Muscle layer of duodenum (tissue), 2 donors: ENCODE measurements at regions not wholly inside any gene's neighbourhood (a gene's known extent, or its start where the extent isn't known, plus 50 kb on each side); places are given as distances from the start of the nearest gene placed in this dataset.
"Not testable (repeated sequence)": the region's sequence is repeated elsewhere in the genome, so short reads cannot be mapped to it uniquely, and the experiment has no call there.

Experiments used
- H3K27ac ChIP-seq: one replicate; pipeline ENCODE4 v1.7.0; 2013; ENCODE audit warnings: mild to moderate bottlenecking, low read length
- H3K27me3 ChIP-seq: one replicate; pipeline ENCODE4 v1.7.0; 2013; ENCODE audit warnings: low read depth, mild to moderate bottlenecking, control low read depth, low read length
- H3K36me3 ChIP-seq, 2 donors: one replicate each; pipeline ENCODE4 v1.7.0; 2013; ENCODE audit warnings: low read length in 2 of 2, control low read depth in 1 of 2, mild to moderate bottlenecking in 1 of 2; ENCODE audit not compliant: insufficient read depth in 2 of 2, control insufficient read depth in 1 of 2
- H3K4me1 ChIP-seq, 2 donors: one replicate each; pipeline ENCODE4 v1.7.0; 2013; ENCODE audit warnings: low read length in 2 of 2, mild to moderate bottlenecking in 2 of 2, control low read depth in 1 of 2, moderate library complexity in 1 of 2; ENCODE audit not compliant: insufficient read depth in 2 of 2, control insufficient read depth in 1 of 2
- H3K4me3 ChIP-seq, 2 donors: one replicate each; pipeline ENCODE4 v1.7.0; 2013; ENCODE audit warnings: low read length in 2 of 2, low read depth in 1 of 2, mild to moderate bottlenecking in 1 of 2
- H3K9me3 ChIP-seq, 2 donors: one replicate each; pipeline ENCODE4 v1.7.0; 2013; ENCODE audit warnings: low read length in 2 of 2, control low read depth in 1 of 2, mild to moderate bottlenecking in 1 of 2; ENCODE audit not compliant: control insufficient read depth in 1 of 2
- donor health status: healthy.

DNA sequence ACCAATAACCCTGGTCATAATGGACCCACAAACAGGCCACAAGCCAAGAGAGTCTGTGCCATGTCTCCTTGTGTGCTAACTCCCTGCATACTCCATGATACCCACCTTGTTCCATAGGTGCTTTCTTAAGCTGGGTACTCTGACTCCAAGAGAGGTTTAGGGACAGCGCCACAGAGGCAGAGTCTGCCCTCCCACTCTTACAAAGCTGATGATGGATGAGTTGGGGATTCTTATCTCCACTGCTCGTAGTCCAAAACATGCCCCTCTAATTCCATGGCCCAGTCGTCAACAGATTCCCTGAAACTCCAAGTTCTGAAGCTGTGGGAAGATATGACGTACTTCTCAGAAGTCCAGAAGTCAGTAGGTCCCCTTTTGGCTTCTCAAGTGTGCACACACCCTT lies 184.4 kb upstream of the CCL2 start:
- no peaks in the 10 kb centered on the region for H3K4me1 ChIP-seq
- H3K27ac ChIP-seq: no peak overlapping the region
- peaks cover 0 to 3% of the 10 kb centered on the region in 2 donors for H3K9me3 ChIP-seq
- no peaks in the 10 kb centered on the region for H3K27me3 ChIP-seq
- H3K4me3 ChIP-seq: no peak overlapping the region
- no peaks in the 10 kb centered on the region for H3K36me3 ChIP-seq

DNA sequence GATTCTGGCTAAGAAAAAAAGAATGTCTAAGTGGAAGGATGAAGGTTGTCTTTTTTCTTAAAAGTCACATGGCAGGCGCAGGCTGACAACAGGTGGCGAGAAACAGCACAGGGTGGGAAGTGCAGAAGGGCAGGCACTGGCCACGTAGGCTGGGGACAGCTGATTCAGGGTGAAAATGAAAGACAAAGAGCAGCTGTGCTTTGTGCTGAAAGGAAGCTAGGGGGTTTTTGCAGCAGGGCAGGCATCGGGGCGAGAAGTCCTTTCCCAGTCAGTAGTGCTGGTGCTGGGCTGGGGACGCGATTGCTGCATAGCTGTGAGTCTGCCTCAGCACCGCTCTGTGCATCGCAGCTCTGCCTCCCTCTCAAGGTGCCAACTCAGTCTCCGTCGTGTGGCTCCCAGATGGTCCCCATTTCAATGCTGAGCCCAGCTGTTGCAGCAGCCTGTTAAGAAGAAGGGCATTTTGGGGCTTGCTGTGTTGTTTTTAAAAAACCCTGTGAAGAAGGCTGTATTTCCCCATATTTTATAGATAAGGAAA lies 183.1 kb upstream of the CCL2 start:
- H3K9me3 ChIP-seq: peaks cover 0 to 3% of the 10 kb centered on the region in 2 donors

DNA sequence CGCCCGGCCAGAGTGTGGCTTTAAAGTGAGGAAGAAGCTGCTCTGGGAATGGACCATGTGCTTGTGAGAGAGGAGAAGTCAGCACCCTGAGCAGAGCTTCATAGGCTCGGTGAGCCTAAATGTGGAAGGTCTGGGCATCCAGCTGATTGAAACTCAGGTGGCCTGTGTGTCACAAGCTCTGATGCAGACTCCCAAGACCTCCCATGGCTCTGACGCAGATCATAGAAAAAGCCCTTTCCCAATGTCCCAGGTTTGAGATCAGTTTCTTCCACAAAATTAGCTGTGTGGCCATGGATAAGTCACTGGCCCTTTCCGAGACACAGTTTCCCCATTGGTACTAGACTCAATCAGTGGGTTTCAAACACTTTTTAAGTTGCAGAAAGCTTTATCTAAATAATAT lies 180.0 kb upstream of the CCL2 start:
- Histone ChIP-seq H3K27ac (no peak overlapping the region), H3K9me3 (peaks cover 0 to 3% of the 10 kb centered on the region in 2 donors), H3K36me3 (no peaks in the 10 kb centered on the region), H3K27me3 (no peaks in the 10 kb centered on the region), H3K4me3 (no peak overlapping the region), H3K4me1 (no peaks in the 10 kb centered on the region)

More for the DNA sequence above, 183.1 kb upstream of the CCL2 start:
- Histone ChIP-seq H3K4me3 (no peak overlapping the region), H3K4me1 (no peaks in the 10 kb centered on the region), H3K27me3 (no peaks in the 10 kb centered on the region), H3K36me3 (no peaks in the 10 kb centered on the region), H3K27ac (no peak overlapping the region)

DNA sequence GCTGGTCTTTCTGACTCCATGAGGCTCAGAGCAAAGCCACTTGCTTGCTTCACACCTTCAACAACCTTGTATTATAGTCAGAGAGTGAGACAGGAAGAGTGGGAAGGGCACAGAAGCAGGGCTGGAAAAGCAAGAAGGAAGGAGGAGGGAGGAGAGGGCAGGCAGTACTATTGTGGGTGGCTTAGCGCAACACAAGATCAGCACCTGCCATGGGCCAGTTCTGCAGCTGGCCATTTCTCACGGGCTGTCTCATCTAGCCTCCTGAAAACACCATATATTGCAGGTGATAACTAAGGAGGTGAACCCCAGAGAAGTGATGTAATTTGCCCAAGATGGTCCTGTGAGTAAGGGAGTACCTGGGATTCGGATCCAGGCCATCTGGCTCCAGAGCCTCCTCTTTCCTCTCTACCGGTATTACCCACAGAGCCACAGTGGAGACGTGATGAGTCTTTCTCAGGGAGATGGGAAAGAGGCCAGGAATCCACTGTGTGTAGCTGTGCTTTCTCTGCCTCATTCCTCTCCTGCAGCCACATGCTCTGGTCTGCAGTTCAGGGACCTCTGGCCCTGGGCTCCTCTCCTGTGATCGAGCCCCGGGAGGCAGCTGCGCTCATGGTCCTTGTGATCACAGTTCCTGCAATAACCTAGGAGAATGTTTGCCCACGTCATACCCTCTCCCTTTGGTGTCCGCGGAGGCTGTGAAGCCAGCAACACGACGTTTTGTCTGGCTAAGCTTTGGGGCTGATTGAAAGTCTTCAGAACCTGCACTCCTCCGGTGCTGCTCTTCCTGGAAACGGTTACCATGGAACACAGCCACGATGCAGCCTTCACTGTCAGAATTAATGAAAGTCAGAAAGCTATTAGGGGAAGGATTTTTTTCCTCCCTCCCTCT lies 178.1 kb upstream of the CCL2 start:
- Histone ChIP-seq H3K27ac (no peak overlapping the region), H3K4me1 (no peaks in the 10 kb centered on the region), H3K27me3 (no peaks in the 10 kb centered on the region), H3K4me3 (no peak overlapping the region), H3K9me3 (no peaks in the 10 kb centered on the region), H3K36me3 (no peaks in the 10 kb centered on the region)

DNA sequence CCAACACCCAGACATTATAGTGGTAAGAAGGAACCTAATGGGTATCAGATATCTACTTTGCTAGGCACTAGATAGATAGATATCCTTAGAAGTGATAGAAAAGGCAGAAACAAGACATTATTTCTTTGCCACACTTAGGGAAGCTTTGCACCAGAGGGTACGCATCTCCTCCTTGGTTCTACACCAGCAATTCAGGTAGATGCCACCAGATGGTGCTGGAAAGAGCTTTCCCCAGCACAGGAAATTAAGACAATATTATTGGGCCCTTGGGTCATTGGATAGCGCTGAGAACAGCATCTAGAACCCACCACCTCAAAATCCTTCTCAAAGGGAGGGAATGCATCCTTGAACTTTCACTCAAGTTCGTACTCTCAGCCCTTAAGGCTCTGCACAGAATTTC lies 173.8 kb upstream of the CCL2 start:
- H3K4me3 ChIP-seq: no peak overlapping the region
- H3K36me3 ChIP-seq: no peaks in the 10 kb centered on the region
- H3K27me3 ChIP-seq: no peaks in the 10 kb centered on the region
- no peaks in the 10 kb centered on the region for H3K4me1 ChIP-seq
- H3K27ac ChIP-seq: no peak overlapping the region
- no peaks in the 10 kb centered on the region for H3K9me3 ChIP-seq

DNA sequence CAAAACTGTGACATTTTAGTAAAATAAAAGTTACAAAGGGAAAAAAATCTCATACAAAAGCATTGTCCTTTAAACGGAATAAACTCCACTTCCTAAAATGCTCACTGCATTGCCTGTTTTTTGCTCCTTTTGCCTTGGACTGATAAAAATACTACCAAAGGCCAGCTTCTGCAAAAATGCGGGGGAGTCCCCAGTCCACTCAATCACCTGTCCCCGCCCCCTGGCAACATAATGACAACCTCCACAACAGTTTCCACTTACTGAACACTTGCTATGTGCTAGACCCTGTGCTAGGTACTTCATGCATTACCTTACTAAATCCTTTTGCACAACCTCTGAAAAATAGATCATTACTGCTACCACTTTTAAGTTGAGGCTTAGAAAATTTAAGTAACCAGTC lies 172.7 kb upstream of the CCL2 start:
- Histone ChIP-seq H3K4me3 (no peak overlapping the region), H3K27ac (no peak overlapping the region), H3K4me1 (no peaks in the 10 kb centered on the region), H3K27me3 (no peaks in the 10 kb centered on the region), H3K36me3 (no peaks in the 10 kb centered on the region), H3K9me3 (no peaks in the 10 kb centered on the region)

DNA sequence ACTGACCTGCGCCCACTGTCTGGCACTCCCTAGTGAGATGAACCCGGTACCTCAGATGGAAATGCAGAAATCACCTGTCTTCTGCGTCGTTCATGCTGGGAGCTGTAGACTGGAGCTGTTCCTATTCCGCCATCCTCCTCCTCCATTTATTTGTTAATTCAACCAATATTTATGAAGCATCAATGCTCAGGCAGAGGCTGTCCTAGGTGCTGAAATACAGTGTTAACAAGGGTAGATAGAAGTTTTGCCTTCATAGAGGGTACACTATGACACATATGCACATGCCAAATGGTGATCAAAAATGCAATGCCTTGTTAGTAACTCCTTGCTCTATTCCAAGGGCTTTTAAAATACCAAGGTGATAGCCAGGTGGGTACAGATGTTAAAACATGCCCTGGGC lies 166.0 kb upstream of the CCL2 start:
- H3K9me3 ChIP-seq, H3K27ac ChIP-seq, H3K4me3 ChIP-seq, H3K4me1 ChIP-seq, H3K36me3 ChIP-seq, H3K27me3 ChIP-seq: not testable (repeated sequence)

DNA sequence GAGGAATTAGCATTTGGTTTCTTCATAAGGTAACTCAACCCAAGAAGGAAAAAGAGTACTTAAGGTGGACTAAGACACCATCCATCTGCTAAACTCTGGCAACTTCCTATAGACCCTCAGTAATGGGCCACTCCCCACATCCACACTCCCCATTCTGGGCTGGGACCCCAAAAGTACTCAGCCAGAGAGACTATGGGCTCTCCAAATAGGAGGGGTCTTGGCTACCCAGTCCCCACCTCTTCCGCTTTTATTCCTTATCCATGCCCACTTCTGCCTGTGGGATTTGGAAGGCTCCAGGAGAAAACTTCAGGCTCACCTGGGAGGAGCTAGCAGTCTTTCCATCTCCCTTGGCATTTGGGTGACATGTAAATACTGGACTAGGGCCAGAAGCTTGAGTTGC lies 164.5 kb upstream of the CCL2 start:
- no peaks in the 10 kb centered on the region for H3K4me1 ChIP-seq
- H3K27ac ChIP-seq: no peak overlapping the region
- no peaks in the 10 kb centered on the region for H3K27me3 ChIP-seq
- H3K4me3 ChIP-seq: no peak overlapping the region
- H3K9me3 ChIP-seq: no peaks in the 10 kb centered on the region
- H3K36me3 ChIP-seq: no peaks in the 10 kb centered on the region

DNA sequence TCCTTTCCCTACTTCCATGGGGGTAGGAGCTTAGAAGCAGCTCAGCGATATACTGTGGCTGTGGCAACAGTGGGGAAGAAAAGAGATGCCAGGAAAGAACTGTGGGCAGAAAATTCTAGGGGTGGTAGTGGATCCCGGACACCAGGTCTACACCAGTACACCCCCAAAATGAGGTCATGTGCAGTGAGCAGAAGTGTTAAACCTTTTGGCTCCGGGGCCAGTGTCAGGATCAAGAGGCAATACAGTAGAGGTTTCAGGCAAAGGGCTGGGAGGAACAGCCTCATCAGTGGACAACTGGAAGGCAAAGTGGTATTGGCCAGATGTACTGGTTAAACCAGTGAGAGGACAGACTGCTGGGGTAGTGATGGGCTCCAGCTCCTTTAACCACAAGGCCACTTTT lies 163.1 kb upstream of the CCL2 start:
- no peaks in the 10 kb centered on the region for H3K4me1 ChIP-seq
- no peak overlapping the region for H3K27ac ChIP-seq
- no peak overlapping the region for H3K4me3 ChIP-seq
- no peaks in the 10 kb centered on the region for H3K27me3 ChIP-seq
- H3K36me3 ChIP-seq: no peaks in the 10 kb centered on the region
- no peaks in the 10 kb centered on the region for H3K9me3 ChIP-seq

DNA sequence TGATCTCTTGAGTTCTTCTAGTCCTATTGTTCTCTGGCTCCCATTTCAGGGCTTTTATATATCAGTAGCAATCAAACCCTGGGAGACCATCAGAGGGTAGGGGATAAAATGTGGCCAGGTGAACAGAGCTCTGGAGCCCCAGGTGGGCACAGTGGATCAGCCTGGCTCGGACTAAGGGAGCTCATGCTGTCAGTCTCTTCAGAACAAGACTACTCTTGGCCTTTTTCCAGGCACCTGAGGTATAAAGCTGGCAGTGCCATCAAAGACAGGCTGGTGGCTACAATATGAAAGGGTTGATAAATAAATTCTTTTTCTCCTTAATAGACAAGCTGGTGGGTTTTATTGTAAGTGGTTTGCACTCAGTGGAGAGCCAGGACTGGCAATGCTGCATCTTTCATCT lies 160.0 kb upstream of the CCL2 start:
- H3K27me3 ChIP-seq: no peaks in the 10 kb centered on the region
- no peaks in the 10 kb centered on the region for H3K9me3 ChIP-seq
- H3K4me1 ChIP-seq: no peaks in the 10 kb centered on the region
- no peak overlapping the region for H3K4me3 ChIP-seq
- no peaks in the 10 kb centered on the region for H3K36me3 ChIP-seq
- H3K27ac ChIP-seq: no peak overlapping the region

DNA sequence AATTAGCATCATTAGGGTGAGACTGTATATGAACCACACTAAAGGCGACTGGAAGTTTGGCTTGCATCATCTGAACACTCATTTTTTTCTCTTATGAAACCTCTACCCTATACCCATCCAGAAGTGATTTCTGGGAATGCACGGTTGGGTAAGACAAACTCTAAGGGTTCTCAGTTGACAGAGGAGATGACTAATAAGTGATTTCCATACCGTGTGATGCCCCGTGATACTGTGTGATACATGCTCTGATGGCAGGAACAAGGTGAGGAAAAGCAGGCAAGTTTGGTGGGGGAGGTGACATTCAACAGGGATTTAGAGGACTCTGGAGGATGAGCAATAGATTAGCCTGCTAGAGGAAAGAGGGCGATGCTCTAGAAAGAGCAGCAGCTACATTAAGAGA lies 156.4 kb upstream of the CCL2 start:
- Histone ChIP-seq H3K9me3 (no peaks in the 10 kb centered on the region), H3K36me3 (no peaks in the 10 kb centered on the region), H3K4me3 (no peak overlapping the region), H3K27me3 (no peaks in the 10 kb centered on the region), H3K4me1 (no peaks in the 10 kb centered on the region), H3K27ac (no peak overlapping the region)
